ENCODE measurements at regions not wholly inside any gene's neighbourhood (a gene's known extent, or its start where the extent isn't known, plus 50 kb on each side); places are given as distances from the start of the nearest gene placed in this dataset.

DNA sequence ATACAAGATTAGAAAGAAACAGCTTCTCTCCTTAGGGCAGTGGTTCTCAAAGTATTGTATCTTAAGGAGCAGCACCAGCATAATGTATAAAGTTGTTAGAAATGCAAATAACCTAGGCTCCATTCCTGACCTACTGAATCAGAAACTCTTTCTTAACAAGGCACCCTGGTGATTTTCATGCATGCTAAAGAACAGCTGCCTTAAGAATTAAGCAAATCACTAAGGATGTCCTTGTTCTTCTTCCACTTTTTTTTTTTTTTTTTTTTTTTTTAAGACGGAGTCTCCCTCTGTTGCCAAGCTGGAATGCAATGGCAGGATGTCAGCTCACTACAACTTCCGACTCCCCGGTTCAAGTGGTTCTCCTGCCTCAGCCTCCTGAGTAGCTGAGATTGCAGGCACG is 1095.2 kb upstream of the EDIL3 start:
- TF ChIP-seq, protein P1, sequence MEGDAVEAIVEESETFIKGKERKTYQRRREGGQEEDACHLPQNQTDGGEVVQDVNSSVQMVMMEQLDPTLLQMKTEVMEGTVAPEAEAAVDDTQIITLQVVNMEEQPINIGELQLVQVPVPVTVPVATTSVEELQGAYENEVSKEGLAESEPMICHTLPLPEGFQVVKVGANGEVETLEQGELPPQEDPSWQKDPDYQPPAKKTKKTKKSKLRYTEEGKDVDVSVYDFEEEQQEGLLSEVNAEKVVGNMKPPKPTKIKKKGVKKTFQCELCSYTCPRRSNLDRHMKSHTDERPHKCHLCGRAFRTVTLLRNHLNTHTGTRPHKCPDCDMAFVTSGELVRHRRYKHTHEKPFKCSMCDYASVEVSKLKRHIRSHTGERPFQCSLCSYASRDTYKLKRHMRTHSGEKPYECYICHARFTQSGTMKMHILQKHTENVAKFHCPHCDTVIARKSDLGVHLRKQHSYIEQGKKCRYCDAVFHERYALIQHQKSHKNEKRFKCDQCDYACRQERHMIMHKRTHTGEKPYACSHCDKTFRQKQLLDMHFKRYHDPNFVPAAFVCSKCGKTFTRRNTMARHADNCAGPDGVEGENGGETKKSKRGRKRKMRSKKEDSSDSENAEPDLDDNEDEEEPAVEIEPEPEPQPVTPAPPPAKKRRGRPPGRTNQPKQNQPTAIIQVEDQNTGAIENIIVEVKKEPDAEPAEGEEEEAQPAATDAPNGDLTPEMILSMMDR (IDR thresholded peaks at IDR 0.05; ENCODE audit: extremely low read depth, insufficient read depth, missing control alignments): no peak
- in situ Hi-C loops (cut with MboI; ENCODE audit: low pct_unique_long_range_greater_than_20kb, low sequenced_read_pairs, unreplicated experiment): no loop called here
- no peak for DNase-seq (ENCODE audit: low spot score)

DNA sequence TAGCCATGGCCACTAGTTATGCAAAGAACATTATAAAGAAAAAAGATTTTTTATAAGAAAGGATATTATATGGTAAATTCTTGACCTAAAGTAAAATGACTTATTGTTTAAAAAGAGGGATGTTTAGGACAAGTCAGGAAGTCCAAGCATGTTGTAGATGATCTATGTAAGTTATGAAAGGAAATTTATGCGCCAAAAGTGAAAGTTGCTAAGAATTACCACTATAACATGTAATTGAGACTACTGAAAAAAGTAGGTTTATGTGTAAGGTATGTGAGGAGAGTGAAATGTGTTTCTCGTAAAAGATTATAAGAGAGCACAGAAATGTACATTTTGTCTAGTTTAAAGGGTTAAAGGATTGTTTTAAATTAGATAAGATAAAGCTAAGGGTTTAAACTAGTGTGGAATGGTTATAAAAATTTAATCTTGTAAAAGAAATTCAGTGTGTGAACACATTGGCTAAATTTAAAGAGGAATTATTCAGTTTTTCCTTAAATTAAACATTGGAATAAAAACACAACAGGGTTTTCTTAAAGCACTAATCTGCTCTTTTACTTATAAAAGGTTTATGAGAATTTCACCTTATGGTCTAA is 1100.4 kb upstream of the EDIL3 start:
- no peak for DNase-seq (ENCODE audit: low spot score)
- TF ChIP-seq, protein P1 (IDR thresholded peaks at IDR 0.05; ENCODE audit: extremely low read depth, insufficient read depth, missing control alignments): no peak
- in situ Hi-C loops (cut with MboI; ENCODE audit: low pct_unique_long_range_greater_than_20kb, low sequenced_read_pairs, unreplicated experiment): no loop called here

DNA sequence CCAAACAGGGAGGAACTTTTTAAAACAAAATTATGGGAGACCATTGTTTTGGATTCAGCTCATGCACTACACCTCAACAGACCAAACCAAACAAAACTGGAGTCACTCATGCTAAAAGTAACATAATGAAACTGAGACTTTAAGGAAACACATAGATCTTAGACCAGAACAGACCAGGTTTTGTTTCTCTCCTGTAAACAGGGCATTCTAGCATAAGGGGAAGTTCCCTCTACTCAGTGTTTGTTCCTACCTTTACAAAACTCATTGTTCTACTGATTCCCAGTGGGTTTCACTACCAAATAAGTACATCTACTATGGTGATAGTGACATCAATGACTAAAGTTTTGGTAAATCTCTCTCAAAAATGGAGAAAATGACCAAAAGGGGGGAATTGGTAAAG is 1103.6 kb upstream of the EDIL3 start:
- in situ Hi-C loops (cut with MboI; ENCODE audit: low pct_unique_long_range_greater_than_20kb, low sequenced_read_pairs, unreplicated experiment): no loop called here
- TF ChIP-seq, protein P1 (IDR thresholded peaks at IDR 0.05; ENCODE audit: extremely low read depth, insufficient read depth, missing control alignments): no peak
- DNase-seq (ENCODE audit: low spot score): no peak

DNA sequence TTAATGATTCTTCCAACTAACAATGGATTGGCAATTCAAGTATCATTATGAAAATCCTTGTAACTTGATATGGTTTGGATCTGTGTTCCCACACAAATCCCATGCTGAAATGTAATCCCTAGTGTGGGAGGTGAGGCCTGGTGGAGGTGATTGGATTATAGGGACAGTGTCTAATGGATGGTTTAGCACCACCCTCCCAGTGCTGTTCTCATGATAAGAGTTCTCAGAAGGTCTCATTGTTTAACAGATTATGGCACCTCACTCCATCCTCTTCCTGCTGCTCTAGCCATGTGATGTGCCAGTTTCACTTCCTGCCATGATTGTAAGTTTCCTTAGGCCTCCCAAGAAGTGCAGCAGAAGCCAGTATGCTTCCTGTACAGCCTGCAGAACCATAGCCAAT is 1116.2 kb upstream of the EDIL3 start:
- TF ChIP-seq, protein P1 (IDR thresholded peaks at IDR 0.05; ENCODE audit: extremely low read depth, insufficient read depth, missing control alignments): no peak
- no peak for DNase-seq (ENCODE audit: low spot score)
- in situ Hi-C loops (cut with MboI; ENCODE audit: low pct_unique_long_range_greater_than_20kb, low sequenced_read_pairs, unreplicated experiment): no loop called here

DNA sequence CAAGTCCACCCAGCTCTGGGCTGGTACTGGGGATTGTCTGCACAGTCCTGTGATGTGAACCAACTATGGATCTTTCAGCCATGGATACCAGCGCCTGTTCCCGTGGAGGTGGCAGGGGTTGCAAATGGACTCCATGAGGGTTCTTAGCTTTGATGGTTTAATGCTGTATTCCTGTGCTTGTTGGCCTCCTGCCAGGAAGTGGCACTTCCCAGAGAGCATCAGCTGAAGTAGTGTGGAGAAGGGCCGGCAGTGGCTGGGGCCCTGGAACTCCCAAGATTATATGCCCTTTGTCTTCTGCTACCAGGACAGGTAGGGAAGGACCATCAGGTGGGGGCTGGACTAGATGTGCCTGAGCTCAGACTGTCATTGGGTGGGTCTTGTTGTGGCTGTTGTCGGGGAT is 1104.8 kb upstream of the COX7C start:
- TF ChIP-seq, protein P1 (IDR thresholded peaks at IDR 0.05; ENCODE audit: extremely low read depth, insufficient read depth, missing control alignments): no peak
- in situ Hi-C loops (cut with MboI; ENCODE audit: low pct_unique_long_range_greater_than_20kb, low sequenced_read_pairs, unreplicated experiment): no loop called here
- no peak for DNase-seq (ENCODE audit: low spot score)

DNA sequence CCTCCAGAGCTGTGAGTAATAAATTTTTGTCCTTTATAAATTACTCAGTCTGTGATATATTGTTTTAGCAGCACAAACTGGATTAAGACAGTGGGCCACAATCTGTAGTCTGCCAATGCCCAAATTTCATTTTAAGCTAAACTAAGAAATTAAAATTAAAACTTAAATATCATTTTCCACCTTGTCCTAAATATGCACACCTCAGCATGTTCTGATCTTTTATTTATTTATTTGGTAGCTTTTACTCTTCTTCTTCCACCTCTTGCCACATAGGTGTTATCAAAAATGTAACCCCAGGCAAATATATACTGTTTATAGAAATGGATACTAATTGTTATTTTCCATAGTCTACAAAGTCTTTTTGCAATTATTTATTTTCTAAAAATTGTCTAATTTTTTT is 1102.2 kb upstream of the COX7C start:
- DNase-seq (ENCODE audit: low spot score): no peak
- TF ChIP-seq, protein P1 (IDR thresholded peaks at IDR 0.05; ENCODE audit: extremely low read depth, insufficient read depth, missing control alignments): no peak
- in situ Hi-C loops (cut with MboI; ENCODE audit: low pct_unique_long_range_greater_than_20kb, low sequenced_read_pairs, unreplicated experiment): no loop called here

DNA sequence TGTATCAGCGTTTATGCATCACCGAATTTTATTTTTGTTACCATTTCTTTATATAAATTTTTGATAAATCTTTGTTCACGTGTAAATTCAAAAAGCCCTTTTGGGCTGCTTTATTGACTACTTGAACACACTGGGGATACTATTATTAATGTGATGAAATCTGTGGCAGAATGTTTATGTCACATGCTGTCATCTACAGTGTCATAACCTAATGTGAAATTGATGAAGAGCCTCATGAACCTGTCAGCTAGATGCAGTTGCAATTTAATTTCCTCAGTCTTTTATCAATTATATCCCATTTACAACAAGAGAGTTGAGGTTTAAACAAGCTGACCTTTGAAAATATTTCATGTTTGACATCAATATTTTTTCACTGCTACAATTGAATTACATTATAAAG is 1100.4 kb upstream of the COX7C start:
- TF ChIP-seq, protein P1 (IDR thresholded peaks at IDR 0.05; ENCODE audit: extremely low read depth, insufficient read depth, missing control alignments): no peak
- no peak for DNase-seq (ENCODE audit: low spot score)
- in situ Hi-C loops (cut with MboI; ENCODE audit: low pct_unique_long_range_greater_than_20kb, low sequenced_read_pairs, unreplicated experiment): no loop called here
